ENCODE measurements at regions not wholly inside any gene's neighbourhood (a gene's known extent, or its start where the extent isn't known, plus 50 kb on each side); places are given as distances from the start of the nearest gene placed in this dataset.

GRCh38 chrX:10856797-10857196, 236.4 kb upstream of the MID1 start (continued):
- TF ChIP-seq RAD51 (IDR thresholded peaks at IDR 0.05) (no peak), NR2C2 (IDR thresholded peaks at IDR 0.05; ENCODE audit: borderline replicate concordance, control insufficient read depth, insufficient read length, low read depth) (no peak), CBX5 (IDR thresholded peaks at IDR 0.05; ENCODE audit: low read depth) (no peak), MAX (IDR thresholded peaks at IDR 0.05; ENCODE audit: low read depth, low read length) (no peak), HSF1 (IDR thresholded peaks at IDR 0.05; ENCODE audit: low read depth, low read length) (no peak), REST (IDR thresholded peaks at IDR 0.05; ENCODE audit: low read depth, low read length) (no peak), IKZF2 (IDR thresholded peaks at IDR 0.05) (no peak), BMI1 (IDR thresholded peaks at IDR 0.05; ENCODE audit: borderline replicate concordance) (no peak), CREM (IDR thresholded peaks at IDR 0.05; ENCODE audit: low read depth) (no peak)
